ENCODE measurements at regions not wholly inside any gene's neighbourhood (a gene's known extent, or its start where the extent isn't known, plus 50 kb on each side); places are given as distances from the start of the nearest gene placed in this dataset.

DNA sequence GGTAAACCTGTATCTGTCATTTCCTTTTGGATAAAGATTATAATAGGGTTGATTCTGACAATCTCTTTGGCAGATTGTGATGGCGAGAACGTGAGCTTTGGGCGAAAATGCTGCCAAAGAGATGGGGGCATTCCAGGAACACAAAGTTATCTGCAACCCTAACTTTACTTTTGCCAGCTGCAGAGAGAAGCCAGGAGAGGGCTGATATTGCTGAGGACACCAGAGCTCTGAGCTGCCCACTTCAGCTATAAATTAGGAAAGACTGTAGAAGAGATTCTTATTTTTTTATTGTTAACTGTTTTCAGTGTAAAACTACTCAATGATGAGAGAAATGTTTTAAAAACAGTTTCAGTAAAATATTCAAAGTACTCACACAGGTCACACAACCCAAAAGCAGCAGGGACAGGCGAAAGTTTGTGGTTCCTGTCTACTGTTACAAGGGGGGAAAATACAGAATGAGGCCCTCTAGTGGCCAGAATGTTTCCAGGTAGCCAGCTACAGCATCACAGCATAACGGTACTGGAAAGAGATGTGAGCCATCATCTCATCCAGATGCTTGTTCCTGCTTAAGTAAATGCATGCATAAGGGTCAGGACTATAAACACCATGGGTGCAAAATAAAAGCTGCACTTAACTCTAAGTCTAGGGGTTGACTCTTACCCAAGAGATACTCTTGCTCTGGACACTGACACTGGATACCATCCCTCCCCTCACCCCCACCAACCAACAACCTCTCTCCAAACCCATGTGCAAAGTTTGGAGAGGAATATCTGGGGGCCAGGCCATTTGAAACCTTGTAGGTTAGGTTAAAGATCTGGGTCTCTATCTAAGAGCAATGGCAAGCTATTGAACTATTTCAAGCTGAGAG is 498.4 kb downstream of the RMST start:
- H3K4me2 ChIP-seq, result no peak overlapping the region
- DNase-seq (ENCODE audit: low spot score), result peak; percentile 70
- no peak overlapping the region for H3K9ac ChIP-seq
- no peaks in the 10 kb centered on the region for H4K20me1 ChIP-seq (ENCODE audit: low read depth)
- no peaks in the 10 kb centered on the region for H3K79me2 ChIP-seq (ENCODE audit: low read depth)
- H3K4me3 Mint-ChIP-seq, result no peak overlapping the region
- H2AFZ ChIP-seq (replicated peaks), result no peak overlapping the region
- H3K9me3 ChIP-seq (ENCODE audit: low read depth), result no peaks in the 10 kb centered on the region
- no peaks in the 10 kb centered on the region for H3K9me3 Mint-ChIP-seq
- no peaks in the 10 kb centered on the region for H3K36me3 ChIP-seq
- H3K27ac Mint-ChIP-seq, result no peak overlapping the region
- TF ChIP-seq, protein P1, sequence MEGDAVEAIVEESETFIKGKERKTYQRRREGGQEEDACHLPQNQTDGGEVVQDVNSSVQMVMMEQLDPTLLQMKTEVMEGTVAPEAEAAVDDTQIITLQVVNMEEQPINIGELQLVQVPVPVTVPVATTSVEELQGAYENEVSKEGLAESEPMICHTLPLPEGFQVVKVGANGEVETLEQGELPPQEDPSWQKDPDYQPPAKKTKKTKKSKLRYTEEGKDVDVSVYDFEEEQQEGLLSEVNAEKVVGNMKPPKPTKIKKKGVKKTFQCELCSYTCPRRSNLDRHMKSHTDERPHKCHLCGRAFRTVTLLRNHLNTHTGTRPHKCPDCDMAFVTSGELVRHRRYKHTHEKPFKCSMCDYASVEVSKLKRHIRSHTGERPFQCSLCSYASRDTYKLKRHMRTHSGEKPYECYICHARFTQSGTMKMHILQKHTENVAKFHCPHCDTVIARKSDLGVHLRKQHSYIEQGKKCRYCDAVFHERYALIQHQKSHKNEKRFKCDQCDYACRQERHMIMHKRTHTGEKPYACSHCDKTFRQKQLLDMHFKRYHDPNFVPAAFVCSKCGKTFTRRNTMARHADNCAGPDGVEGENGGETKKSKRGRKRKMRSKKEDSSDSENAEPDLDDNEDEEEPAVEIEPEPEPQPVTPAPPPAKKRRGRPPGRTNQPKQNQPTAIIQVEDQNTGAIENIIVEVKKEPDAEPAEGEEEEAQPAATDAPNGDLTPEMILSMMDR (IDR thresholded peaks at IDR 0.05), result peak; percentile 83
- TF ChIP-seq EZH2phosphoT487 (IDR thresholded peaks at IDR 0.05) (no peak), EZH2 (IDR thresholded peaks at IDR 0.05) (no peak)
- no peaks in the 10 kb centered on the region for H3F3A ChIP-seq (ENCODE audit: low read depth)
- no peaks in the 10 kb centered on the region for H3K27me3 ChIP-seq
- no peak overlapping the region for H3K4me3 ChIP-seq
- H3K27ac ChIP-seq, result no peak overlapping the region
- H3K4me1 Mint-ChIP-seq, result no peaks in the 10 kb centered on the region
- peaks cover 4% of the 10 kb centered on the region for H3K4me1 ChIP-seq
- H3K36me3 Mint-ChIP-seq, result peaks cover 2% of the 10 kb centered on the region
- no peaks in the 10 kb centered on the region for H3K27me3 Mint-ChIP-seq (ENCODE audit: insufficient read depth, low read depth)

DNA sequence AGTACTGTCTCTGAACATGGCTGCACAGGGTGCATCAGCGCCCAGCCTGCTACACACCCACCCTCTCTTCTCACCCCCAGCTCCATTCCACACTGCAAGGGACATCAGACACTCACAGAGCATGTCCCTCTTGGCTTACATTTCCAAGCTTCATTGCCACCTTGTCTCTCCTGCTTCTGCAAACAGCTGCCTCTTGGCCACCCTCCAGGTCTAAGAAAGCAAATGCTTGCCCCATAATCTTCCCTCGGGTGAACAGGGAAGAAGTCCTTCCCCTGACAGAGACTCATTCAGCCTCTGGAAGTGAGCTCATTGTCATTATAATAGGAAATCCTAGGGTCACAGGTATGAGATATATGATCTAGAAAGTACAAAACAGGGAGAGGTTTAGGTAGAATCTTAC is 505.2 kb downstream of the RMST start:
- Histone ChIP-seq H3F3A (ENCODE audit: low read depth) (no peaks in the 10 kb centered on the region), H3K9ac (no peak overlapping the region), H2AFZ (replicated peaks) (no peak overlapping the region), H3K36me3 (no peaks in the 10 kb centered on the region), H4K20me1 (ENCODE audit: low read depth) (no peaks in the 10 kb centered on the region), H3K9me3 (ENCODE audit: low read depth) (no peaks in the 10 kb centered on the region), H3K27ac (no peak overlapping the region), H3K79me2 (ENCODE audit: low read depth) (no peaks in the 10 kb centered on the region), H3K4me3 (no peak overlapping the region), H3K27me3 (no peaks in the 10 kb centered on the region), H3K4me1 (no peaks in the 10 kb centered on the region), H3K4me2 (no peak overlapping the region)
- no peaks in the 10 kb centered on the region for H3K4me1 Mint-ChIP-seq
- no peaks in the 10 kb centered on the region for H3K9me3 Mint-ChIP-seq
- H3K27ac Mint-ChIP-seq, result no peak overlapping the region
- H3K4me3 Mint-ChIP-seq, result no peak overlapping the region
- peaks cover 2% of the 10 kb centered on the region for H3K36me3 Mint-ChIP-seq
- no peak for DNase-seq (ENCODE audit: low spot score)
- TF ChIP-seq, protein P1 (IDR thresholded peaks at IDR 0.05), result no peak
- no peak for TF ChIP-seq EZH2phosphoT487 (IDR thresholded peaks at IDR 0.05)
- TF ChIP-seq EZH2 (IDR thresholded peaks at IDR 0.05), result no peak
- H3K27me3 Mint-ChIP-seq (ENCODE audit: insufficient read depth, low read depth), result no peaks in the 10 kb centered on the region

DNA sequence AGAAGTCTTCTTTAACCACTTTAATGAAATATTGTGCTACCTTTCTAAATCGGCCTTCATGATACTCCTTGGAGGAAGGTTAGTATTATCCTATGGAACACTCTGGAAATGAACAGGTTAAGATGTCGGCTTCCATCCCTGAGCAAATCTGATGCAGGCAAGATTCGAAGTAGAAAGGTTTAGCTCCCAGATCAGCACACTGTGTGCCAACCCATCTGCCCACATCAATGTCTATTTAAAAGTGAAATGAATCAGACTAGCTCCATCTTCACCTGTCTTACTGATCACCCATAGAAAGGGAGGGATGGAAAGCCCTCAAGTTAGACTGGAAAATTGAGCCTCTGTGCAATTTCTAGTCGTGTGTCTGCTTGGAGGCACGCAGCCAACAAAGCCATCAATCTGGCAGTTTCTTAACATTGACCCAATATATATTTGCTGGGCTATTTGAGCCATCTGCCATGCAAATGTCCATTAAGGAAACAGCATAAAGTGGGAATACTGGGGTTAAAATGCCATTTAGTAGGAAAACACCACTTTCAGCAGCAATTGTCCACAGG is 506.1 kb downstream of the RMST start:
- no peak for DNase-seq (ENCODE audit: low spot score)
- Histone ChIP-seq H3K9me3 (ENCODE audit: low read depth) (no peaks in the 10 kb centered on the region), H4K20me1 (ENCODE audit: low read depth) (no peaks in the 10 kb centered on the region), H3K36me3 (no peaks in the 10 kb centered on the region), H3K4me3 (no peak overlapping the region), H3K4me2 (no peak overlapping the region), H2AFZ (replicated peaks) (peak overlapping the region; percentile 72), H3K79me2 (ENCODE audit: low read depth) (no peaks in the 10 kb centered on the region), H3F3A (ENCODE audit: low read depth) (no peaks in the 10 kb centered on the region), H3K27me3 (no peaks in the 10 kb centered on the region), H3K27ac (no peak overlapping the region), H3K4me1 (no peaks in the 10 kb centered on the region), H3K9ac (no peak overlapping the region)
- Mint-ChIP-seq H3K27ac (no peak overlapping the region), H3K4me1 (no peaks in the 10 kb centered on the region), H3K36me3 (peaks cover 2% of the 10 kb centered on the region), H3K27me3 (ENCODE audit: insufficient read depth, low read depth) (no peaks in the 10 kb centered on the region), H3K9me3 (no peaks in the 10 kb centered on the region), H3K4me3 (no peak overlapping the region)
- TF ChIP-seq, protein P1 (IDR thresholded peaks at IDR 0.05), result no peak
